ENCODE measurements at regions not wholly inside any gene's neighbourhood (a gene's known extent, or its start where the extent isn't known, plus 50 kb on each side); places are given as distances from the start of the nearest gene placed in this dataset.

- H3K36me3 ChIP-seq: no peaks in the 10 kb centered on the region
- no peaks in the 10 kb centered on the region for H3K27me3 ChIP-seq
- TF ChIP-seq, protein P1, sequence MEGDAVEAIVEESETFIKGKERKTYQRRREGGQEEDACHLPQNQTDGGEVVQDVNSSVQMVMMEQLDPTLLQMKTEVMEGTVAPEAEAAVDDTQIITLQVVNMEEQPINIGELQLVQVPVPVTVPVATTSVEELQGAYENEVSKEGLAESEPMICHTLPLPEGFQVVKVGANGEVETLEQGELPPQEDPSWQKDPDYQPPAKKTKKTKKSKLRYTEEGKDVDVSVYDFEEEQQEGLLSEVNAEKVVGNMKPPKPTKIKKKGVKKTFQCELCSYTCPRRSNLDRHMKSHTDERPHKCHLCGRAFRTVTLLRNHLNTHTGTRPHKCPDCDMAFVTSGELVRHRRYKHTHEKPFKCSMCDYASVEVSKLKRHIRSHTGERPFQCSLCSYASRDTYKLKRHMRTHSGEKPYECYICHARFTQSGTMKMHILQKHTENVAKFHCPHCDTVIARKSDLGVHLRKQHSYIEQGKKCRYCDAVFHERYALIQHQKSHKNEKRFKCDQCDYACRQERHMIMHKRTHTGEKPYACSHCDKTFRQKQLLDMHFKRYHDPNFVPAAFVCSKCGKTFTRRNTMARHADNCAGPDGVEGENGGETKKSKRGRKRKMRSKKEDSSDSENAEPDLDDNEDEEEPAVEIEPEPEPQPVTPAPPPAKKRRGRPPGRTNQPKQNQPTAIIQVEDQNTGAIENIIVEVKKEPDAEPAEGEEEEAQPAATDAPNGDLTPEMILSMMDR (IDR thresholded peaks at IDR 0.05): no peak
- no peak for TF ChIP-seq POLR2A (IDR thresholded peaks at IDR 0.05)
- no peaks in the 10 kb centered on the region for H3K4me1 ChIP-seq
- intact Hi-C loops (cut with DNase I): no loop called here
- H3K4me3 ChIP-seq (replicated peaks in 1 of 3): no peak overlapping the region
- H3K27ac ChIP-seq: no peak overlapping the region
- no peak for DNase-seq
- H3K9me3 ChIP-seq: no peaks in the 10 kb centered on the region
- 88 to 96% methylated on average over 2 of the region's 2 CpGs for WGBS, 2 donors
Observed at GRCh38 chr1:221223281-221223680, 344.0 kb downstream of the HLX start.

DNA sequence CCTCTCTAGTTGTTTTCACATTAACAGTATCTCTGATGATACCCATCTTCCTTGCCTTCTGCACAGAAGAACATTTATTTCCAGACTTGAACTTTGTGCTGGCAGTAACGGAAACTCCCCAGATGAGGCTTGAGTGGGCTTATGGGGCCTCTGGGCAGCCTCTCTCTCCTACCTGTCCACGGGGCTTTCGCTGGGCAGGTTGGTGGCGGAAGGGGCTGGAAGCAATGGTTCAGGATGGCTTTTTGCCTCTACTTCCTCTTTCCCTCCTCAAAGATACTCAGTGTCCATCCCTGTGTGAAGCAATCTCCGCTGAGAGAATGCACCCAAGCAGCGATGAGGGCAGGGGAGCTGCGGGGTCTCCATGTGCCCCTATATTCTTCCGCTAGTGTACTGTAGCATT lies 348.2 kb downstream of the HLX start:
- Histone ChIP-seq H3K27me3 (no peaks in the 10 kb centered on the region), H3K9me3 (no peaks in the 10 kb centered on the region)
- TF ChIP-seq POLR2A (IDR thresholded peaks at IDR 0.05): no peak
- TF ChIP-seq, protein P1 (IDR thresholded peaks at IDR 0.05): no peak

GRCh38 chr1:221227872-221228337 lies 348.7 kb downstream of the HLX start:
- no peak for DNase-seq
- H3K27ac ChIP-seq: no peak overlapping the region
- intact Hi-C loops (cut with DNase I): no loop called here
- no peaks in the 10 kb centered on the region for H3K27me3 ChIP-seq
- WGBS, 2 donors: 48 to 51% methylated on average over 11 of the region's 11 CpGs
- no peaks in the 10 kb centered on the region for H3K9me3 ChIP-seq
- TF ChIP-seq POLR2A (IDR thresholded peaks at IDR 0.05): no peak
- TF ChIP-seq, protein P1 (IDR thresholded peaks at IDR 0.05): no peak
- no peaks in the 10 kb centered on the region for H3K36me3 ChIP-seq
- H3K4me3 ChIP-seq (replicated peaks in 1 of 3): no peak overlapping the region
- no peaks in the 10 kb centered on the region for H3K4me1 ChIP-seq

More for the DNA sequence above, 348.2 kb downstream of the HLX start:
- no peaks in the 10 kb centered on the region for H3K36me3 ChIP-seq
- no peak for DNase-seq
- intact Hi-C loops (cut with DNase I): no loop called here
- H3K4me1 ChIP-seq: no peaks in the 10 kb centered on the region
- H3K4me3 ChIP-seq (replicated peaks in 1 of 3): no peak overlapping the region
- 89 to 94% methylated on average over 8 of the region's 8 CpGs for WGBS, 2 donors
- H3K27ac ChIP-seq: no peak overlapping the region

DNA sequence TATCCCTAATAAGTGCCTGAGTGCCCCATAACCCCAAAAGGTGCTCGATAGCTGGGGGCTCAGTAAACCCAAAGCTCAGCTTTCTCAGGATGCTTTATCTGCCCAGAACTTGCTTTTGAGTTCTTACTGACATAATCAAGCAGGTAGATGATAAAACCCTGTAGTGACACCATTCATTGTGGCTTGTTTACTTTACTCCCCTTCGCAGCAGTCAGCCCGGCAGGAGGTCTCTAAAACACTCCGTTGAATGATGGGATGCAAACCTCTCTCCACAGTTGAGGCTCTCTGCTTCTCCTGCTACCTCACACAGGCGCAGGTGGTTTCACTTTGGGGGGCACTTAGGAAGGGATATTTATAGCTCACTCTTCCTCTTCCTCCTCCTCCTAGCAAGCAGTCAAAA lies 349.4 kb downstream of the HLX start:
- DNase-seq: no peak
- 13 to 30% methylated on average over 5 of the region's 5 CpGs for whole genome bisulfite sequencing, 2 donors
- no peaks in the 10 kb centered on the region for H3K27me3 ChIP-seq
- intact Hi-C loops (cut with DNase I): no loop called here
- H3K27ac ChIP-seq: no peak overlapping the region
- no peak overlapping the region for H3K4me3 ChIP-seq (replicated peaks in 1 of 3)
- H3K4me1 ChIP-seq: no peaks in the 10 kb centered on the region
- no peaks in the 10 kb centered on the region for H3K36me3 ChIP-seq
- TF ChIP-seq POLR2A (IDR thresholded peaks at IDR 0.05): no peak
- TF ChIP-seq, protein P1 (IDR thresholded peaks at IDR 0.05): no peak
- H3K9me3 ChIP-seq: no peaks in the 10 kb centered on the region

DNA sequence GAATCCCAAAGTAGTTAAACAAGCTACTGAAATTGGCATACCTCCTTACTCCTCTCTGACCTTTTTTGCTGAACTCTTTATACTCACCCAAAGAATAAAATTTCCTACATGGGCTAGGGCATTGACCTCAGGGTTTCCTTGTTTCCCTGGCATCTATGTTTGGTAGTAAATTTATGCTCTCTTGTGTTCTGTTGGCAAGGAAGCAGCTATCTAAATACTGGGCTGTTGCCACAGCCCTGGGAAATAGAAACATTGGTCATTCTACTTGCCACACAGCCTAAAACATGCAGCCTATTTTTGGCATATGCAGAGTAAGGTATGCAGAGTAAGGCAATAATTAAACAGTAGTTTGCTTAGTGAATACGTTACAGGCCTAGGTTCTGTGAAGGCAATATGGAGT lies 351.4 kb downstream of the HLX start:
- Histone ChIP-seq H3K27me3 (no peaks in the 10 kb centered on the region), H3K4me1 (no peaks in the 10 kb centered on the region), H3K36me3 (no peaks in the 10 kb centered on the region), H3K4me3 (replicated peaks in 1 of 3) (no peak overlapping the region), H3K9me3 (no peaks in the 10 kb centered on the region), H3K27ac (no peak overlapping the region)
- DNase-seq: no peak
- WGBS, 2 donors: 71 to 75% methylated on average over 1 of the region's 1 CpG
- intact Hi-C loops (cut with DNase I): no loop called here
- TF ChIP-seq, protein P1 (IDR thresholded peaks at IDR 0.05): no peak
- no peak for TF ChIP-seq POLR2A (IDR thresholded peaks at IDR 0.05)

Measured in thyroid gland (tissue), 4 donors.